ENCODE measurements at regions not wholly inside any gene's neighbourhood (a gene's known extent, or its start where the extent isn't known, plus 50 kb on each side); places are given as distances from the start of the nearest gene placed in this dataset.

DNA sequence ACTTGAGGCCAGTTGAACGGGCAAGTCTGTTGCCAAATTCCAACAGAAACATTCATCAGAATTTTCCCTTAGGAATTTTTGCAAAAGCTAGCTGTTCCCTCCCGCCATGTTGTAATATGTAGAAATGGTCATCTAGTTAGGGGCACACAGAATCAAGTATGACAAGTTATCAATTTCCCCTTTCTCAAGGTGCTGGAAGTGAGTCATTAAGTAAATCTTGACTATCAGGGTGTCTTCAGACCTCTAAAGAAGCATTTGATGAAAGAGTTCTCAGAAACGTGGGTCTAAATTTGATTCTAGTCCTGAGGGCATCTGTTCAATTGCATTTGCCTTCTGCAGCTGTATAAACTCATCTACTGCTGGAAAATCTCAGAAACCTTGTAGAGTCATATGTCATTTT, 123.4 kb upstream of the FRMD4B start:
- TF ChIP-seq, protein P1, sequence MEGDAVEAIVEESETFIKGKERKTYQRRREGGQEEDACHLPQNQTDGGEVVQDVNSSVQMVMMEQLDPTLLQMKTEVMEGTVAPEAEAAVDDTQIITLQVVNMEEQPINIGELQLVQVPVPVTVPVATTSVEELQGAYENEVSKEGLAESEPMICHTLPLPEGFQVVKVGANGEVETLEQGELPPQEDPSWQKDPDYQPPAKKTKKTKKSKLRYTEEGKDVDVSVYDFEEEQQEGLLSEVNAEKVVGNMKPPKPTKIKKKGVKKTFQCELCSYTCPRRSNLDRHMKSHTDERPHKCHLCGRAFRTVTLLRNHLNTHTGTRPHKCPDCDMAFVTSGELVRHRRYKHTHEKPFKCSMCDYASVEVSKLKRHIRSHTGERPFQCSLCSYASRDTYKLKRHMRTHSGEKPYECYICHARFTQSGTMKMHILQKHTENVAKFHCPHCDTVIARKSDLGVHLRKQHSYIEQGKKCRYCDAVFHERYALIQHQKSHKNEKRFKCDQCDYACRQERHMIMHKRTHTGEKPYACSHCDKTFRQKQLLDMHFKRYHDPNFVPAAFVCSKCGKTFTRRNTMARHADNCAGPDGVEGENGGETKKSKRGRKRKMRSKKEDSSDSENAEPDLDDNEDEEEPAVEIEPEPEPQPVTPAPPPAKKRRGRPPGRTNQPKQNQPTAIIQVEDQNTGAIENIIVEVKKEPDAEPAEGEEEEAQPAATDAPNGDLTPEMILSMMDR (IDR thresholded peaks at IDR 0.05): no peak
- TF ChIP-seq POLR2A (IDR thresholded peaks at IDR 0.05): no peak
